Keratinocyte (primary cell): ENCODE measurements at regions not wholly inside any gene's neighbourhood (a gene's known extent, or its start where the extent isn't known, plus 50 kb on each side); places are given as distances from the start of the nearest gene placed in this dataset.

Experiments
- EZH2 ChIP-seq: IDR thresholded peaks from one replicate; pipeline ENCODE4 v1.6.1; 2012; ENCODE audit warnings: inconsistent platforms, mild to moderate bottlenecking, low read length, moderate library complexity
- TF ChIP-seq, protein P1 (sequence below), 3 experiments: IDR thresholded peaks in 1 of 3; conservative IDR thresholded peaks in 1 of 3; optimal IDR thresholded peaks in 1 of 3; 2 replicates in 2 of 3; 3 replicates in 1 of 3; pipeline versions ENCODE3 to v1.5.1; 2011; ENCODE audit warnings: low read length in 3 of 3, mild to moderate bottlenecking in 3 of 3, moderate library complexity in 2 of 3, control low read depth in 1 of 3, inconsistent platforms in 1 of 3; ENCODE audit not compliant: insufficient read depth in 2 of 3; ENCODE audit errors: extremely low read depth in 1 of 3

DNA sequence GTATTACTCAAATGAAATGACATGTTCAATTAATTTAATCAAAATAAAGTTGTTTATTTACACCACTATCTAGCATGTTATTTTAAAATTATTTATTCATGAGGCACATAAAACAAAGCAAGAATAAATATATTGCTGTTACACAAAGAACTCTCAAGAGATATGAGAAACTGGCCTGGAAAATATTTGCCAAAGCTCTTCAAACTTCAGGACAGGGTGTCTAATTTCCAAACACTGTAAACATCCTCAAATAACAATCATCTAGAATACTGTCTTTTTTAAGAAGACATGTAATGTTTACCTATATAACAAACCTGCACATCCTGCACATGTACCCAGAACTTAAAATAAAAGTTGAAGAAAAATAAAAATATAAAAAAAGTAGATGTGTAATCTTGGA, 876.6 kb downstream of the TUSC7 start:
- TF ChIP-seq, protein P1, sequence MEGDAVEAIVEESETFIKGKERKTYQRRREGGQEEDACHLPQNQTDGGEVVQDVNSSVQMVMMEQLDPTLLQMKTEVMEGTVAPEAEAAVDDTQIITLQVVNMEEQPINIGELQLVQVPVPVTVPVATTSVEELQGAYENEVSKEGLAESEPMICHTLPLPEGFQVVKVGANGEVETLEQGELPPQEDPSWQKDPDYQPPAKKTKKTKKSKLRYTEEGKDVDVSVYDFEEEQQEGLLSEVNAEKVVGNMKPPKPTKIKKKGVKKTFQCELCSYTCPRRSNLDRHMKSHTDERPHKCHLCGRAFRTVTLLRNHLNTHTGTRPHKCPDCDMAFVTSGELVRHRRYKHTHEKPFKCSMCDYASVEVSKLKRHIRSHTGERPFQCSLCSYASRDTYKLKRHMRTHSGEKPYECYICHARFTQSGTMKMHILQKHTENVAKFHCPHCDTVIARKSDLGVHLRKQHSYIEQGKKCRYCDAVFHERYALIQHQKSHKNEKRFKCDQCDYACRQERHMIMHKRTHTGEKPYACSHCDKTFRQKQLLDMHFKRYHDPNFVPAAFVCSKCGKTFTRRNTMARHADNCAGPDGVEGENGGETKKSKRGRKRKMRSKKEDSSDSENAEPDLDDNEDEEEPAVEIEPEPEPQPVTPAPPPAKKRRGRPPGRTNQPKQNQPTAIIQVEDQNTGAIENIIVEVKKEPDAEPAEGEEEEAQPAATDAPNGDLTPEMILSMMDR (optimal IDR thresholded peaks at IDR 0.05 in 1 of 3, IDR thresholded peaks at IDR 0.05 in 1 of 3, conservative IDR thresholded peaks at IDR 0.05 in 1 of 3; ENCODE audit: extremely low read depth in 1 of 3, insufficient read depth in 2 of 3, low read length in 3 of 3): no peak
- no peak for TF ChIP-seq EZH2
